IMR-90 (cell line): ENCODE measurements at regions not wholly inside any gene's neighbourhood (a gene's known extent, or its start where the extent isn't known, plus 50 kb on each side); places are given as distances from the start of the nearest gene placed in this dataset.

ENCODE experiments used
- ATAC-seq: fragments of 200-7000 bp; cut with Tn5 transposase; 2 replicates; pipeline ENCODE4 v1.9.1; 2020; ENCODE audit warnings: low read depth, mild to moderate bottlenecking, moderate library complexity
- BruUV-seq: library from RNA; stranded (reverse); fragments of 400-500 nt; replicated peaks from 2 replicates; lab custom pipeline; 2021; lab: Mats Ljungman, UMichigan
- CTCF ChIA-PET: fragments of 300-600 bp; formaldehyde crosslinking; extraction: SDS; loops from one replicate; lab custom pipeline; 2021; ENCODE audit warnings: antibody characterized with exemption; lab: Yijun Ruan, JAX
- POLR2A ChIA-PET: fragments of 300-600 bp; sonication (Branson Sonifier 250); formaldehyde crosslinking; loops from one replicate; lab custom pipeline; 2022; ENCODE audit warnings: antibody characterized with exemption; ENCODE audit not compliant: unreplicated experiment; lab: Charles Lee
- DNase-seq: peaks from one replicate; pipeline ENCODE4 v3.0.0; 2013
- H2AFZ ChIP-seq: replicated peaks from 2 replicates; pipeline ENCODE3; 2013; ENCODE audit warnings: low read length, mild to moderate bottlenecking; ENCODE audit not compliant: poor library complexity
- H2AK5ac ChIP-seq: 2 replicates; pipeline ENCODE4 v1.6.1; 2013; ENCODE audit warnings: low read depth, low read length, inconsistent platforms
- H2AK9ac ChIP-seq: replicated peaks from 2 replicates; pipeline ENCODE3; 2013; ENCODE audit warnings: mild to moderate bottlenecking, low read depth, low read length, moderate library complexity; ENCODE audit not compliant: poor library complexity
- H2BK120ac ChIP-seq: 2 replicates; pipeline ENCODE4 v1.6.1; 2013; ENCODE audit warnings: low read depth, low read length, inconsistent platforms
- H2BK15ac ChIP-seq: 3 replicates; pipeline ENCODE4 v1.6.1; 2013; ENCODE audit warnings: low read depth, low read length, inconsistent platforms
- H2BK20ac ChIP-seq: 2 replicates; pipeline ENCODE4 v1.6.1; 2013; ENCODE audit warnings: low read depth, mild to moderate bottlenecking, inconsistent platforms, low read length, moderate library complexity
- H2BK5ac ChIP-seq: 2 replicates; pipeline ENCODE4 v1.6.1; 2013; ENCODE audit warnings: mild to moderate bottlenecking, low read depth, low read length, inconsistent platforms; ENCODE audit not compliant: poor library complexity, severe bottlenecking
- H3K14ac ChIP-seq: replicated peaks from 2 replicates; pipeline ENCODE4 v1.6.1; 2013; ENCODE audit warnings: low read depth, low read length, inconsistent platforms
- H3K18ac ChIP-seq: 2 replicates; pipeline ENCODE4 v1.6.1; 2013; ENCODE audit warnings: low read depth, low read length, control low read depth
- H3K23ac ChIP-seq: 2 replicates; pipeline ENCODE4 v1.6.1; 2013; ENCODE audit warnings: low read depth, low read length, inconsistent platforms
- H3K27ac ChIP-seq: 2 replicates; pipeline ENCODE4 v1.5.1; 2013; ENCODE audit warnings: mild to moderate bottlenecking, control low read depth, low read length; ENCODE audit not compliant: insufficient read depth
- H3K27me3 ChIP-seq: 2 replicates; pipeline ENCODE4 v1.6.1; 2013; ENCODE audit warnings: low read length; ENCODE audit not compliant: control insufficient read depth, insufficient read depth
- H3K36me3 ChIP-seq: 2 replicates; pipeline ENCODE4 v1.6.1; 2013; ENCODE audit warnings: low read length, mixed read lengths; ENCODE audit not compliant: control insufficient read depth, insufficient read depth
- H3K4ac ChIP-seq: 2 replicates; pipeline ENCODE4 v1.6.1; 2013; ENCODE audit warnings: low read depth, low read length, inconsistent platforms
- H3K4me1 ChIP-seq: 2 replicates; pipeline ENCODE4 v1.6.1; 2013; ENCODE audit warnings: low read length, mixed read lengths; ENCODE audit not compliant: control insufficient read depth, insufficient read depth
- H3K4me2 ChIP-seq: 2 replicates; pipeline ENCODE4 v1.6.1; 2013; ENCODE audit warnings: low read depth, mild to moderate bottlenecking, control low read depth, low read length, moderate library complexity
- H3K4me3 ChIP-seq: 2 replicates; pipeline ENCODE4 v1.5.1; 2013; ENCODE audit warnings: low read depth, mild to moderate bottlenecking, control low read depth, low read length, moderate library complexity; ENCODE audit not compliant: insufficient read depth
- H3K56ac ChIP-seq: 2 replicates; pipeline ENCODE4 v1.6.1; 2013; ENCODE audit warnings: low read length, inconsistent platforms; ENCODE audit not compliant: insufficient read depth; ENCODE audit errors: extremely low read depth
- H3K79me1 ChIP-seq, 2 experiments: 2 replicates each; pipeline ENCODE4 v1.6.1; 2013; ENCODE audit warnings: low read length in 2 of 2, inconsistent platforms in 1 of 2, low read depth in 1 of 2
- H3K9ac ChIP-seq: 2 replicates; pipeline ENCODE4 v1.6.1; 2013; ENCODE audit warnings: low read depth, low read length, control low read depth
- H3K9me1 ChIP-seq: 2 replicates; pipeline ENCODE4 v1.6.1; 2013; ENCODE audit warnings: low read length, inconsistent platforms; ENCODE audit not compliant: insufficient read depth
- H3K9me3 ChIP-seq: 2 replicates; pipeline ENCODE4 v1.6.1; 2013; ENCODE audit warnings: low read length; ENCODE audit not compliant: control insufficient read depth, insufficient read depth
- H4K20me1 ChIP-seq: 2 replicates; pipeline ENCODE4 v1.6.1; 2013; ENCODE audit warnings: low read length, inconsistent platforms; ENCODE audit not compliant: insufficient read depth
- H4K5ac ChIP-seq: 2 replicates; pipeline ENCODE4 v1.6.1; 2013; ENCODE audit warnings: mild to moderate bottlenecking, low read depth, low read length, control low read depth
- H4K8ac ChIP-seq, 2 experiments: 2 replicates each; pipeline ENCODE4 v1.6.1; 2013; ENCODE audit warnings: low read depth in 2 of 2, low read length in 2 of 2, control low read depth in 1 of 2, inconsistent platforms in 1 of 2
- H4K91ac ChIP-seq: 2 replicates; pipeline ENCODE4 v1.6.1; 2013; ENCODE audit warnings: low read depth, low read length, inconsistent platforms; ENCODE audit not compliant: insufficient read depth
- BHLHE40 ChIP-seq: fragments of 150-350 bp; IDR thresholded peaks from 2 replicates; pipeline ENCODE4 v1.6.1; 2016; ENCODE audit warnings: mild to moderate bottlenecking, low read depth, low read length
- CHD1 ChIP-seq: IDR thresholded peaks from 2 replicates; pipeline ENCODE4 v1.6.1; 2012; ENCODE audit warnings: low read depth, low read length, improper control_type of control experiment
- FOS ChIP-seq: fragments of 150-350 bp; IDR thresholded peaks from 2 replicates; pipeline ENCODE4 v1.6.1; 2016; ENCODE audit warnings: low read depth, low read length
- MAFK ChIP-seq: IDR thresholded peaks from 2 replicates; pipeline ENCODE4 v1.6.1; 2012; ENCODE audit warnings: low read depth, low read length, improper control_type of control experiment
- MAZ ChIP-seq: IDR thresholded peaks from 2 replicates; pipeline ENCODE4 v1.6.1; 2012; ENCODE audit warnings: low read depth, mild to moderate bottlenecking, low read length, improper control_type of control experiment, moderate library complexity, borderline replicate concordance
- MXI1 ChIP-seq: IDR thresholded peaks from 2 replicates; pipeline ENCODE4 v1.6.1; 2012; ENCODE audit warnings: low read depth, mild to moderate bottlenecking, low read length, moderate library complexity, borderline replicate concordance
- NFE2L2 ChIP-seq: fragments of 150-350 bp; IDR thresholded peaks from 2 replicates; pipeline ENCODE4 v1.6.1; 2016; ENCODE audit warnings: low read depth, mild to moderate bottlenecking, low read length
- POLR2A ChIP-seq: IDR thresholded peaks from 2 replicates; pipeline ENCODE4 v1.6.1; 2012; ENCODE audit warnings: mild to moderate bottlenecking, low read depth, low read length
- RAD21 ChIP-seq: IDR thresholded peaks from 2 replicates; pipeline ENCODE4 v1.6.1; 2012; ENCODE audit warnings: low read length, improper control_type of control experiment
- RCOR1 ChIP-seq: IDR thresholded peaks from 2 replicates; pipeline ENCODE4 v1.6.1; 2012; ENCODE audit warnings: mild to moderate bottlenecking, low read length, improper control_type of control experiment; ENCODE audit not compliant: insufficient replicate concordance
- RFX5 ChIP-seq: IDR thresholded peaks from 2 replicates; pipeline ENCODE4 v1.8.0; 2012; ENCODE audit warnings: low read depth, mild to moderate bottlenecking, low read length, moderate library complexity
- SMC3 ChIP-seq: fragments of 150-350 bp; IDR thresholded peaks from 2 replicates; pipeline ENCODE4 v1.6.1; 2016; ENCODE audit warnings: low read depth, mild to moderate bottlenecking, antibody characterized with exemption, low read length, moderate library complexity
- WGBS, 2 experiments: methylation state at CpG; one replicate each; pipeline versions ENCODE4 v1.1.5 to v1.1.7; 2013; ENCODE audit warnings: missing lambda C conversion rate in 2 of 2; ENCODE audit not compliant: insufficient read length in 1 of 2; ENCODE audit errors: extremely low coverage in 2 of 2; 5-methylcytosine and 5-hydroxymethylcytosine counted together
- dilution Hi-C: fragments of 300-500 bp; cut with HindIII; formaldehyde crosslinking; loops from one replicate; pipeline ENCODE4 v1.14.3; 2018; ENCODE audit warnings: low sequenced_read_pairs; ENCODE audit not compliant: unreplicated experiment
- in situ Hi-C: fragments of 300-500 bp; cut with MboI; formaldehyde crosslinking; loops from 3 replicates; pipeline ENCODE4 v1.14.3; 2019; ENCODE audit warnings: low sequenced_read_pairs, inconsistent platforms, mixed read lengths
- intact Hi-C: fragments of 100-400 bp; cut with micrococcal nuclease; formaldehyde crosslinking; loops from 2 replicates; pipeline ENCODE4 v1.10.0; 2022
- TF ChIP-seq, protein P1 (sequence below): fragments of 150-350 bp; IDR thresholded peaks from 2 replicates; pipeline ENCODE4 v1.6.1; 2016; ENCODE audit warnings: low read depth, mild to moderate bottlenecking, low read length, moderate library complexity, borderline replicate concordance
- TF ChIP-seq, protein P2 (sequence below): conservative IDR thresholded peaks from 2 replicates; pipeline ENCODE4 v1.5.1; 2012; ENCODE audit warnings: mild to moderate bottlenecking, low read depth, low read length, improper control_type of control experiment
- TF ChIP-seq, protein P3 (sequence below): fragments of 150-350 bp; IDR thresholded peaks from 2 replicates; pipeline ENCODE4 v1.6.1; 2017; ENCODE audit warnings: mild to moderate bottlenecking, antibody characterized with exemption, low read length, low read depth

DNA sequence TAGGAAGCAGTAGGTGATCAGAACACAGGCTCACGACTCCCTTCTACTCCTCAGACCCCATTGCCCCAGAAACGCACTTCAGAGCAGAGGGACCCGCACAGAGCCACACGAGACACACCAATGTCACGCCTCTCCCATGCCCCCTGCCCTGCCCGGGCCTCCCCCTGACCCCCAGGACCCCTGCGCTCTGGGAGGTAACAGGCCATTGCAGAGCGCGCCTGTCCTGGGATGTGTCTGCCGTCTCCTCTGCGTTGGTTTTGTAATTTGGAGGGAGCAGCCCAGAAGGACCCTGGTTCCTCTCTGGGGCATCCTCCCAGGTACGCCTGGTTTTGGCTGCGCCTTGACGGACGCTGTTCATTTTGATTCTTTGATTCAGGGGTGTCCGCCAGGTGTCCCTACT is 85.4 kb downstream of the UNCX start:
- TF ChIP-seq CHD1 (no peak), MAFK (no peak), POLR2A (no peak), RFX5 (no peak), RCOR1 (no peak), SMC3 (no peak), RAD21 (no peak), MXI1 (no peak), BHLHE40 (no peak), NFE2L2 (no peak), MAZ (no peak), FOS (no peak)
- TF ChIP-seq, protein P1, sequence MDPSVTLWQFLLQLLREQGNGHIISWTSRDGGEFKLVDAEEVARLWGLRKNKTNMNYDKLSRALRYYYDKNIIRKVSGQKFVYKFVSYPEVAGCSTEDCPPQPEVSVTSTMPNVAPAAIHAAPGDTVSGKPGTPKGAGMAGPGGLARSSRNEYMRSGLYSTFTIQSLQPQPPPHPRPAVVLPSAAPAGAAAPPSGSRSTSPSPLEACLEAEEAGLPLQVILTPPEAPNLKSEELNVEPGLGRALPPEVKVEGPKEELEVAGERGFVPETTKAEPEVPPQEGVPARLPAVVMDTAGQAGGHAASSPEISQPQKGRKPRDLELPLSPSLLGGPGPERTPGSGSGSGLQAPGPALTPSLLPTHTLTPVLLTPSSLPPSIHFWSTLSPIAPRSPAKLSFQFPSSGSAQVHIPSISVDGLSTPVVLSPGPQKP = no peak
- TF ChIP-seq, protein P2, sequence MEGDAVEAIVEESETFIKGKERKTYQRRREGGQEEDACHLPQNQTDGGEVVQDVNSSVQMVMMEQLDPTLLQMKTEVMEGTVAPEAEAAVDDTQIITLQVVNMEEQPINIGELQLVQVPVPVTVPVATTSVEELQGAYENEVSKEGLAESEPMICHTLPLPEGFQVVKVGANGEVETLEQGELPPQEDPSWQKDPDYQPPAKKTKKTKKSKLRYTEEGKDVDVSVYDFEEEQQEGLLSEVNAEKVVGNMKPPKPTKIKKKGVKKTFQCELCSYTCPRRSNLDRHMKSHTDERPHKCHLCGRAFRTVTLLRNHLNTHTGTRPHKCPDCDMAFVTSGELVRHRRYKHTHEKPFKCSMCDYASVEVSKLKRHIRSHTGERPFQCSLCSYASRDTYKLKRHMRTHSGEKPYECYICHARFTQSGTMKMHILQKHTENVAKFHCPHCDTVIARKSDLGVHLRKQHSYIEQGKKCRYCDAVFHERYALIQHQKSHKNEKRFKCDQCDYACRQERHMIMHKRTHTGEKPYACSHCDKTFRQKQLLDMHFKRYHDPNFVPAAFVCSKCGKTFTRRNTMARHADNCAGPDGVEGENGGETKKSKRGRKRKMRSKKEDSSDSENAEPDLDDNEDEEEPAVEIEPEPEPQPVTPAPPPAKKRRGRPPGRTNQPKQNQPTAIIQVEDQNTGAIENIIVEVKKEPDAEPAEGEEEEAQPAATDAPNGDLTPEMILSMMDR = no peak
- TF ChIP-seq, protein P3, sequence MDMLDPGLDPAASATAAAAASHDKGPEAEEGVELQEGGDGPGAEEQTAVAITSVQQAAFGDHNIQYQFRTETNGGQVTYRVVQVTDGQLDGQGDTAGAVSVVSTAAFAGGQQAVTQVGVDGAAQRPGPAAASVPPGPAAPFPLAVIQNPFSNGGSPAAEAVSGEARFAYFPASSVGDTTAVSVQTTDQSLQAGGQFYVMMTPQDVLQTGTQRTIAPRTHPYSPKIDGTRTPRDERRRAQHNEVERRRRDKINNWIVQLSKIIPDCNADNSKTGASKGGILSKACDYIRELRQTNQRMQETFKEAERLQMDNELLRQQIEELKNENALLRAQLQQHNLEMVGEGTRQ = no peak
- Histone ChIP-seq H4K20me1 (no peaks in the 10 kb centered on the region), H3K27me3 (peaks cover 25% of the 10 kb centered on the region), H3K18ac (no peak overlapping the region), H3K9me3 (no peaks in the 10 kb centered on the region), H3K79me1 (no peaks in the 10 kb centered on the region), H2BK15ac (no peak overlapping the region), H3K14ac (no peak overlapping the region), H3K23ac (no peak overlapping the region), H3K9me1 (no peaks in the 10 kb centered on the region), H2BK5ac (no peak overlapping the region), H3K4me2 (no peak overlapping the region), H3K56ac (no peak overlapping the region), H3K4me1 (no peaks in the 10 kb centered on the region), H4K91ac (no peak overlapping the region), H2BK120ac (no peak overlapping the region), H2AK9ac (no peak overlapping the region), H4K8ac (no peak overlapping the region), H4K5ac (no peak overlapping the region), H2BK20ac (no peak overlapping the region), H3K27ac (no peak overlapping the region), H3K4ac (no peak overlapping the region), H2AFZ (no peak overlapping the region), H3K9ac (no peak overlapping the region), H3K4me3 (no peak overlapping the region), H2AK5ac (no peak overlapping the region), H3K36me3 (no peaks in the 10 kb centered on the region)
- ATAC-seq (no peak), DNase-seq (no peak)
- no TSS peak for BruUV-seq
- in situ Hi-C loops (no loop called here), dilution Hi-C loops (no loop called here), intact Hi-C loops (no loop called here)
- WGBS, 2 experiments = no CpG with 5 or more reads among the region's 16 CpGs
- ChIA-PET POLR2A (no interaction called here), CTCF (no interaction called here)
